ENCODE measurements at regions not wholly inside any gene's neighbourhood (a gene's known extent, or its start where the extent isn't known, plus 50 kb on each side); places are given as distances from the start of the nearest gene placed in this dataset.

GRCh38 chr12:84712747-84713146, 199.9 kb downstream of the SLC6A15 start:
- Mint-ChIP-seq H3K9me3 (peaks cover 2% of the 10 kb centered on the region), H3K4me1 (no peaks in the 10 kb centered on the region), H3K27me3 (ENCODE audit: insufficient read depth, low read depth) (no peaks in the 10 kb centered on the region), H3K4me3 (no peak overlapping the region), H3K27ac (no peak overlapping the region), H3K36me3 (no peaks in the 10 kb centered on the region)
- no peak for DNase-seq (ENCODE audit: low spot score)
- H3K9me3 ChIP-seq (ENCODE audit: low read depth), result no peaks in the 10 kb centered on the region
- H3K79me2 ChIP-seq (ENCODE audit: low read depth), result no peaks in the 10 kb centered on the region
- H3K4me1 ChIP-seq, result no peaks in the 10 kb centered on the region
- H3F3A ChIP-seq (ENCODE audit: low read depth), result no peaks in the 10 kb centered on the region
- TF ChIP-seq EZH2 (IDR thresholded peaks at IDR 0.05), result no peak
- TF ChIP-seq, protein P1, sequence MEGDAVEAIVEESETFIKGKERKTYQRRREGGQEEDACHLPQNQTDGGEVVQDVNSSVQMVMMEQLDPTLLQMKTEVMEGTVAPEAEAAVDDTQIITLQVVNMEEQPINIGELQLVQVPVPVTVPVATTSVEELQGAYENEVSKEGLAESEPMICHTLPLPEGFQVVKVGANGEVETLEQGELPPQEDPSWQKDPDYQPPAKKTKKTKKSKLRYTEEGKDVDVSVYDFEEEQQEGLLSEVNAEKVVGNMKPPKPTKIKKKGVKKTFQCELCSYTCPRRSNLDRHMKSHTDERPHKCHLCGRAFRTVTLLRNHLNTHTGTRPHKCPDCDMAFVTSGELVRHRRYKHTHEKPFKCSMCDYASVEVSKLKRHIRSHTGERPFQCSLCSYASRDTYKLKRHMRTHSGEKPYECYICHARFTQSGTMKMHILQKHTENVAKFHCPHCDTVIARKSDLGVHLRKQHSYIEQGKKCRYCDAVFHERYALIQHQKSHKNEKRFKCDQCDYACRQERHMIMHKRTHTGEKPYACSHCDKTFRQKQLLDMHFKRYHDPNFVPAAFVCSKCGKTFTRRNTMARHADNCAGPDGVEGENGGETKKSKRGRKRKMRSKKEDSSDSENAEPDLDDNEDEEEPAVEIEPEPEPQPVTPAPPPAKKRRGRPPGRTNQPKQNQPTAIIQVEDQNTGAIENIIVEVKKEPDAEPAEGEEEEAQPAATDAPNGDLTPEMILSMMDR (IDR thresholded peaks at IDR 0.05), result no peak
- TF ChIP-seq EZH2phosphoT487 (IDR thresholded peaks at IDR 0.05), result no peak
- no peaks in the 10 kb centered on the region for H4K20me1 ChIP-seq (ENCODE audit: low read depth)
- no peak overlapping the region for H3K4me2 ChIP-seq
- H3K27me3 ChIP-seq, result no peaks in the 10 kb centered on the region
- no peaks in the 10 kb centered on the region for H3K36me3 ChIP-seq
- no peak overlapping the region for H3K4me3 ChIP-seq
- H3K27ac ChIP-seq, result no peak overlapping the region
- H2AFZ ChIP-seq (replicated peaks), result no peak overlapping the region
- H3K9ac ChIP-seq, result no peak overlapping the region

DNA sequence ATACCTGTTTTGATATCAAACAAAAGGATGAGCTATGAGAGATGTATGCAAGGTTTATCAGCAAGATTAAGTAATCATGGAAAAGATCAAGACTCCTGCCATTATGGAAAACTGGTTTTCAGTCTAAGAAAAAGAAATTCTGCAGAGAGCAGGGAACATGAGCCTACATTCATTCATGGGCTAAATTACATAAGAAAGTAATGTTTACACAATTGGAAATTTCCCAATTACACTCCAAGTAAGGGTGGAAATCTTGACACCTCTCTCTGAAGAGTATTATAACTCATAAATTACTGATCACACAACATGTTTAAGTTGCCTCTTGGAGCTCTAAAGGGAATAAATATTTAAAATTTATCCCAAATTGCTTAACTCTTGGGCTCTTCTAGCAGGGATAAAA, 206.2 kb downstream of the SLC6A15 start:
- Mint-ChIP-seq H3K4me1 (peaks cover 24% of the 10 kb centered on the region), H3K27me3 (ENCODE audit: insufficient read depth, low read depth) (no peaks in the 10 kb centered on the region), H3K36me3 (no peaks in the 10 kb centered on the region), H3K4me3 (no peak overlapping the region), H3K9me3 (peaks cover 2% of the 10 kb centered on the region), H3K27ac (no peak overlapping the region)
- Histone ChIP-seq H3K79me2 (ENCODE audit: low read depth) (no peaks in the 10 kb centered on the region), H3K36me3 (no peaks in the 10 kb centered on the region), H3K4me2 (no peak overlapping the region), H3K9ac (no peak overlapping the region), H3K27me3 (no peaks in the 10 kb centered on the region), H3K4me1 (peaks cover 13% of the 10 kb centered on the region), H3K4me3 (no peak overlapping the region), H3K9me3 (ENCODE audit: low read depth) (no peaks in the 10 kb centered on the region), H4K20me1 (ENCODE audit: low read depth) (no peaks in the 10 kb centered on the region), H3F3A (ENCODE audit: low read depth) (no peaks in the 10 kb centered on the region), H3K27ac (no peak overlapping the region), H2AFZ (replicated peaks) (no peak overlapping the region)
- no peak for DNase-seq (ENCODE audit: low spot score)
- TF ChIP-seq, protein P1 (IDR thresholded peaks at IDR 0.05), result no peak
- TF ChIP-seq EZH2phosphoT487 (IDR thresholded peaks at IDR 0.05) (no peak), EZH2 (IDR thresholded peaks at IDR 0.05) (no peak)

- Histone ChIP-seq H4K20me1 (ENCODE audit: low read depth) (no peaks in the 10 kb centered on the region), H3F3A (ENCODE audit: low read depth) (no peaks in the 10 kb centered on the region), H3K4me1 (peaks cover 13% of the 10 kb centered on the region), H3K27ac (no peak overlapping the region), H3K9ac (no peak overlapping the region), H3K4me3 (no peak overlapping the region), H3K36me3 (no peaks in the 10 kb centered on the region), H3K9me3 (ENCODE audit: low read depth) (no peaks in the 10 kb centered on the region), H3K4me2 (peak overlapping the region; percentile 1), H3K27me3 (no peaks in the 10 kb centered on the region), H3K79me2 (ENCODE audit: low read depth) (no peaks in the 10 kb centered on the region), H2AFZ (replicated peaks) (no peak overlapping the region)
- H3K9me3 Mint-ChIP-seq, result no peaks in the 10 kb centered on the region
- DNase-seq (ENCODE audit: low spot score), result peak; percentile 32
- no peaks in the 10 kb centered on the region for H3K36me3 Mint-ChIP-seq
- H3K4me3 Mint-ChIP-seq, result peak overlapping the region; percentile 12
- H3K4me1 Mint-ChIP-seq, result peaks cover 24% of the 10 kb centered on the region
- TF ChIP-seq EZH2phosphoT487 (IDR thresholded peaks at IDR 0.05), result no peak
- no peak for TF ChIP-seq EZH2 (IDR thresholded peaks at IDR 0.05)
- TF ChIP-seq, protein P1 (IDR thresholded peaks at IDR 0.05), result no peak
- H3K27me3 Mint-ChIP-seq (ENCODE audit: insufficient read depth, low read depth), result no peaks in the 10 kb centered on the region
- H3K27ac Mint-ChIP-seq, result no peak overlapping the region
These were observed 207.7 kb downstream of the SLC6A15 start for GRCh38 chr12:84704856-84705255.

All from neural progenitor cell (in vitro differentiated cells).